Ectodermal cell (in vitro differentiated cells): ENCODE measurements at regions not wholly inside any gene's neighbourhood (a gene's known extent, or its start where the extent isn't known, plus 50 kb on each side); places are given as distances from the start of the nearest gene placed in this dataset.

Source experiments
- H3K27ac ChIP-seq: 2 replicates; pipeline ENCODE4 v1.7.0; 2013; ENCODE audit warnings: mild to moderate bottlenecking, low read depth, low read length; ENCODE audit not compliant: insufficient read depth, poor library complexity, severe bottlenecking
- H3K27me3 ChIP-seq: 2 replicates; pipeline ENCODE4 v1.7.0; 2013; ENCODE audit warnings: mild to moderate bottlenecking, low read length; ENCODE audit not compliant: insufficient read depth, control insufficient read depth, poor library complexity, severe bottlenecking
- H3K36me3 ChIP-seq: one replicate; pipeline ENCODE4 v1.7.0; 2013; ENCODE audit warnings: low read length; ENCODE audit not compliant: control insufficient read depth, insufficient read depth
- H3K4me1 ChIP-seq: one replicate; pipeline ENCODE4 v1.7.0; 2013; ENCODE audit warnings: low read length; ENCODE audit not compliant: control insufficient read depth, insufficient read depth
- H3K4me3 ChIP-seq: 2 replicates; pipeline ENCODE4 v1.7.0; 2013; ENCODE audit warnings: low read depth, low read length, control low read depth; ENCODE audit not compliant: insufficient read depth
- H3K9me3 ChIP-seq: 2 replicates; pipeline ENCODE4 v1.7.0; 2013; ENCODE audit warnings: mild to moderate bottlenecking, low read length, moderate library complexity; ENCODE audit not compliant: control insufficient read depth
- WGBS, 2 experiments: methylation state at CpG; one replicate each; pipeline ENCODE4 v1.1.7; 2013; ENCODE audit warnings: missing lambda C conversion rate in 2 of 2; 5-methylcytosine and 5-hydroxymethylcytosine counted together

GRCh38 chr13:97700306-97700848 lies 253.1 kb upstream of the IPO5 start:
- Histone ChIP-seq H3K4me3 (no peak overlapping the region), H3K36me3 (no peaks in the 10 kb centered on the region), H3K27ac (no peak overlapping the region), H3K27me3 (no peaks in the 10 kb centered on the region), H3K4me1 (no peaks in the 10 kb centered on the region), H3K9me3 (no peaks in the 10 kb centered on the region)
- 84 to 88% methylated on average over 5 of the region's 6 CpGs for WGBS, 2 experiments

GRCh38 chr13:97702614-97703013 lies 250.9 kb upstream of the IPO5 start:
- Histone ChIP-seq H3K9me3 (no peaks in the 10 kb centered on the region), H3K27me3 (no peaks in the 10 kb centered on the region), H3K36me3 (no peaks in the 10 kb centered on the region), H3K4me3 (no peak overlapping the region), H3K4me1 (no peaks in the 10 kb centered on the region), H3K27ac (no peak overlapping the region)

GRCh38 chr13:97710797-97711196 lies 242.7 kb upstream of the IPO5 start:
- no peaks in the 10 kb centered on the region for H3K4me1 ChIP-seq
- WGBS, 2 experiments = 91 to 93% methylated on average over 1 of the region's 1 CpG
- no peak overlapping the region for H3K27ac ChIP-seq

GRCh38 chr13:97712770-97713169 lies 240.7 kb upstream of the IPO5 start:
- Histone ChIP-seq H3K4me3 (no peak overlapping the region), H3K4me1 (no peaks in the 10 kb centered on the region)
- WGBS, 2 experiments = 91 to 100% methylated on average over 1 of the region's 1 CpG

More at GRCh38 chr13:97710797-97711196, 242.7 kb upstream of the IPO5 start:
- no peaks in the 10 kb centered on the region for H3K27me3 ChIP-seq
- H3K36me3 ChIP-seq = no peaks in the 10 kb centered on the region
- no peak overlapping the region for H3K4me3 ChIP-seq
- H3K9me3 ChIP-seq = no peaks in the 10 kb centered on the region

GRCh38 chr13:97715763-97716162 lies 237.7 kb upstream of the IPO5 start:
- Histone ChIP-seq H3K27ac (no peak overlapping the region), H3K36me3 (no peaks in the 10 kb centered on the region), H3K9me3 (no peaks in the 10 kb centered on the region), H3K27me3 (no peaks in the 10 kb centered on the region), H3K4me1 (no peaks in the 10 kb centered on the region), H3K4me3 (no peak overlapping the region)

More at GRCh38 chr13:97712770-97713169, 240.7 kb upstream of the IPO5 start:
- Histone ChIP-seq H3K27me3 (no peaks in the 10 kb centered on the region), H3K9me3 (no peaks in the 10 kb centered on the region), H3K27ac (no peak overlapping the region), H3K36me3 (no peaks in the 10 kb centered on the region)

GRCh38 chr13:97716746-97717145 lies 236.7 kb upstream of the IPO5 start:
- WGBS, 2 experiments = 84 to 94% methylated on average over 2 of the region's 2 CpGs
- no peaks in the 10 kb centered on the region for H3K27me3 ChIP-seq

GRCh38 chr13:97719736-97720135 lies 233.7 kb upstream of the IPO5 start:
- H3K9me3 ChIP-seq = no peaks in the 10 kb centered on the region
- no peak overlapping the region for H3K27ac ChIP-seq
- H3K36me3 ChIP-seq = no peaks in the 10 kb centered on the region
- H3K4me3 ChIP-seq = no peak overlapping the region
- no peaks in the 10 kb centered on the region for H3K27me3 ChIP-seq
- 96 to 97% methylated on average over 2 to 3 of the region's 3 CpGs for WGBS, 2 experiments
- no peaks in the 10 kb centered on the region for H3K4me1 ChIP-seq

More at GRCh38 chr13:97716746-97717145, 236.7 kb upstream of the IPO5 start:
- H3K4me3 ChIP-seq = no peak overlapping the region
- H3K27ac ChIP-seq = no peak overlapping the region
- H3K36me3 ChIP-seq = no peaks in the 10 kb centered on the region
- H3K4me1 ChIP-seq = no peaks in the 10 kb centered on the region
- no peaks in the 10 kb centered on the region for H3K9me3 ChIP-seq

- no peaks in the 10 kb centered on the region for H3K9me3 ChIP-seq
- H3K4me3 ChIP-seq = no peak overlapping the region
- H3K27me3 ChIP-seq = no peaks in the 10 kb centered on the region
- 95 to 96% methylated on average over 4 of the region's 4 CpGs for WGBS, 2 experiments
- H3K4me1 ChIP-seq = no peaks in the 10 kb centered on the region
- no peak overlapping the region for H3K27ac ChIP-seq
- no peaks in the 10 kb centered on the region for H3K36me3 ChIP-seq
Observed at GRCh38 chr13:97720896-97721295, 232.6 kb upstream of the IPO5 start.

- Histone ChIP-seq H3K4me3 (no peak overlapping the region), H3K27me3 (no peaks in the 10 kb centered on the region), H3K9me3 (no peaks in the 10 kb centered on the region), H3K36me3 (no peaks in the 10 kb centered on the region), H3K4me1 (no peaks in the 10 kb centered on the region), H3K27ac (no peak overlapping the region)
- WGBS, 2 experiments = 88 to 90% methylated on average over 4 of the region's 4 CpGs
Observed at GRCh38 chr13:97723655-97724054, 229.8 kb upstream of the IPO5 start.

- no peaks in the 10 kb centered on the region for H3K4me1 ChIP-seq
- H3K36me3 ChIP-seq = no peaks in the 10 kb centered on the region
- WGBS, 2 experiments = 90 to 97% methylated on average over 2 of the region's 2 CpGs
Observed at GRCh38 chr13:97724450-97724849, 229.0 kb upstream of the IPO5 start.

More at GRCh38 chr13:97724450-97724849, 229.0 kb upstream of the IPO5 start:
- Histone ChIP-seq H3K9me3 (no peaks in the 10 kb centered on the region), H3K27me3 (no peaks in the 10 kb centered on the region), H3K27ac (no peak overlapping the region), H3K4me3 (no peak overlapping the region)
